C4-2B (cell line): ENCODE measurements at regions not wholly inside any gene's neighbourhood (a gene's known extent, or its start where the extent isn't known, plus 50 kb on each side); places are given as distances from the start of the nearest gene placed in this dataset.
"Not testable (repeated sequence)": the region's sequence is repeated elsewhere in the genome, so short reads cannot be mapped to it uniquely, and the experiment has no call there.

ENCODE experiments used
- CTCF ChIP-seq: fragments of 450-650 bp; conservative IDR thresholded peaks from 2 replicates; pipeline ENCODE4 v1.5.1; 2017; ENCODE audit warnings: mild to moderate bottlenecking
- ZFX ChIP-seq: fragments of 450-650 bp; IDR thresholded peaks from 2 replicates; pipeline ENCODE4 v1.6.1; 2017

- not testable (repeated sequence) for TF ChIP-seq CTCF, ZFX
These were observed 97.7 kb downstream of the XKR3 start for GRCh38 chr22:16727491-16727890.
